ENCODE measurements at regions not wholly inside any gene's neighbourhood (a gene's known extent, or its start where the extent isn't known, plus 50 kb on each side); places are given as distances from the start of the nearest gene placed in this dataset.

DNA sequence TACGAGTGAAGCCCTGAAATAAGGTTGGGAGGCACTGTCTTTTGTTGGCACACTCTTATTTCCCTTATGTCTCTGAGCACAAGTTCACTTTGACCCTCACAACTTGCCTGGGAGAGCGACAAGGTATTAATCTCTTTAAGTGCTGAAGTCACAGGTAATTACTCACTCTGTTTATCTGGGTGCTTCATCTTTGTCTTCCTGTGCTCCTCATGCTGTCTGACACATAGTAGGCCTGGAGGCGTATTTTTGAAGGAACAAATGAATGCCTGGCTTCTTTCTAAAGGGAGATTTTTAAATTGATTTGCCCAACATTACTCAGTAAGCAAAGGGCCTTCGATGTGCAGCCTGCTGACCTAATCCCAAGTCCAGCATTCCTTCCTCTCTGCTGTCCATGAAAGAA, 507.1 kb upstream of the TNP1 start:
- TF ChIP-seq POLR2A (IDR thresholded peaks at IDR 0.05), result no peak
- TF ChIP-seq, protein P1, sequence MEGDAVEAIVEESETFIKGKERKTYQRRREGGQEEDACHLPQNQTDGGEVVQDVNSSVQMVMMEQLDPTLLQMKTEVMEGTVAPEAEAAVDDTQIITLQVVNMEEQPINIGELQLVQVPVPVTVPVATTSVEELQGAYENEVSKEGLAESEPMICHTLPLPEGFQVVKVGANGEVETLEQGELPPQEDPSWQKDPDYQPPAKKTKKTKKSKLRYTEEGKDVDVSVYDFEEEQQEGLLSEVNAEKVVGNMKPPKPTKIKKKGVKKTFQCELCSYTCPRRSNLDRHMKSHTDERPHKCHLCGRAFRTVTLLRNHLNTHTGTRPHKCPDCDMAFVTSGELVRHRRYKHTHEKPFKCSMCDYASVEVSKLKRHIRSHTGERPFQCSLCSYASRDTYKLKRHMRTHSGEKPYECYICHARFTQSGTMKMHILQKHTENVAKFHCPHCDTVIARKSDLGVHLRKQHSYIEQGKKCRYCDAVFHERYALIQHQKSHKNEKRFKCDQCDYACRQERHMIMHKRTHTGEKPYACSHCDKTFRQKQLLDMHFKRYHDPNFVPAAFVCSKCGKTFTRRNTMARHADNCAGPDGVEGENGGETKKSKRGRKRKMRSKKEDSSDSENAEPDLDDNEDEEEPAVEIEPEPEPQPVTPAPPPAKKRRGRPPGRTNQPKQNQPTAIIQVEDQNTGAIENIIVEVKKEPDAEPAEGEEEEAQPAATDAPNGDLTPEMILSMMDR (IDR thresholded peaks at IDR 0.05), result no peak
- TF ChIP-seq POLR2AphosphoS5 (IDR thresholded peaks at IDR 0.05), result no peak
- intact Hi-C loops (cut with DNase I), result no loop called here
- H3K4me1 ChIP-seq (replicated peaks), result peaks cover 2% of the 10 kb centered on the region
- no peaks in the 10 kb centered on the region for H3K27me3 ChIP-seq (replicated peaks; ENCODE audit: insufficient read depth)
- H3K4me3 ChIP-seq, result no peak overlapping the region
- H3K27ac ChIP-seq, result no peak overlapping the region
- H3K36me3 ChIP-seq, result no peaks in the 10 kb centered on the region
- WGBS, result 67% methylated on average over 4 of the region's 4 CpGs
- H3K9me3 ChIP-seq, result no peaks in the 10 kb centered on the region
- no peak for DNase-seq (ENCODE audit: low spot score)

- no peak overlapping the region for H3K27ac ChIP-seq
- intact Hi-C loops (cut with DNase I), result no loop called here
- no peak for DNase-seq (ENCODE audit: low spot score)
- TF ChIP-seq POLR2AphosphoS5 (IDR thresholded peaks at IDR 0.05) (no peak), POLR2A (IDR thresholded peaks at IDR 0.05) (no peak)
- TF ChIP-seq, protein P1 (IDR thresholded peaks at IDR 0.05), result no peak
- no peaks in the 10 kb centered on the region for H3K27me3 ChIP-seq (replicated peaks; ENCODE audit: insufficient read depth)
- no peaks in the 10 kb centered on the region for H3K36me3 ChIP-seq
- no peak overlapping the region for H3K4me3 ChIP-seq
- no peaks in the 10 kb centered on the region for H3K9me3 ChIP-seq
- peaks cover 2% of the 10 kb centered on the region for H3K4me1 ChIP-seq (replicated peaks)
- 85% methylated on average over 4 of the region's 4 CpGs for WGBS
These were observed 506.5 kb upstream of the TNP1 start for GRCh38 chr2:217366266-217366895.

DNA sequence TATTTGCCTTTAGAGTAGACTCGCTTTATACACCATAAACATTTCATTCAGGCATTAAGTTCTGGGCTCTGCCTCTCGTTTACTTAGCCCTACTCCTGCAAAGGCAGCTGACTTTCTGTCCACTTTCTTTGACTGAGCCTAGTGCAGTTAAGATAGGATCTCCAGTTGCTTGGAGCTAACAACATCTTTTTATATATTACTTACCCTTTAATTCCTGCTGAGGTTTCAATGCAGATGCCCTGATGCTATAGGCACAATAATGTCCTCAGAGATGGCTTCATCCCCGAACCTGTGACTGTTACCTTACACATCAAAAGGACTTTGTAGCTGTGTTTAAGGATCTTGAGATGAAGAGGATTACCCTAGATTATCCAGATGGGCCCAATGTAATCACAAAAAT, 505.8 kb upstream of the TNP1 start:
- Histone ChIP-seq H3K27ac (no peak overlapping the region), H3K27me3 (replicated peaks; ENCODE audit: insufficient read depth) (no peaks in the 10 kb centered on the region), H3K4me1 (replicated peaks) (peaks cover 2% of the 10 kb centered on the region), H3K9me3 (no peaks in the 10 kb centered on the region), H3K36me3 (no peaks in the 10 kb centered on the region), H3K4me3 (no peak overlapping the region)
- DNase-seq (ENCODE audit: low spot score), result no peak
- WGBS, result 77% methylated on average over 3 of the region's 3 CpGs
- intact Hi-C loops (cut with DNase I), result no loop called here
- TF ChIP-seq POLR2A (IDR thresholded peaks at IDR 0.05) (no peak), POLR2AphosphoS5 (IDR thresholded peaks at IDR 0.05) (no peak)
- TF ChIP-seq, protein P1 (IDR thresholded peaks at IDR 0.05), result no peak

GRCh38 chr2:217364224-217364623, 504.4 kb upstream of the TNP1 start:
- Histone ChIP-seq H3K9me3 (no peaks in the 10 kb centered on the region), H3K4me3 (no peak overlapping the region), H3K4me1 (replicated peaks) (peaks cover 5% of the 10 kb centered on the region), H3K27me3 (replicated peaks; ENCODE audit: insufficient read depth) (no peaks in the 10 kb centered on the region), H3K27ac (no peak overlapping the region), H3K36me3 (no peaks in the 10 kb centered on the region)
- TF ChIP-seq POLR2A (IDR thresholded peaks at IDR 0.05) (no peak), POLR2AphosphoS5 (IDR thresholded peaks at IDR 0.05) (no peak)
- TF ChIP-seq, protein P1 (IDR thresholded peaks at IDR 0.05), result no peak
- intact Hi-C loops (cut with DNase I), result loop anchor here (5.0 kb wide), 1 partner anchor 112 kb away; no protein-coding TSS in a partner anchor
- no peak for DNase-seq (ENCODE audit: low spot score)

DNA sequence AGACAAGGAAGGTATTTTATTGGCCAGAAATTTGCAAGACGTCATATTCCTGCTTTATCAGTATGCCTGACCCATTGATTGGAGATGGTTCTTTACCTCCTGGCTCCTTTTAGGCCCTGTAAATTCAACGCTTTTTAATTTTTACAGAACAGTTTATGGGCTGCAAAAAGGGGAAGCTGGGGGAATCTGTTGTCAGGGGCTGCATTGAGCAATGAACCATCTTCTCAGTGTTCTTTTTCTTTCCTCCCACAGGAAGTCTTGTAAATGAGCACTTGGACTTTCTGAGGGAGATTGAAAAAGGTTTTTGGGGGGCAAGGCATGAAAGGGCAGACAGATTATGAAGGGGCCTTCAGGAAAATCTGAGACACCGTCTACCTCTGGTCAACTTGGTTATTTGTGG, 503.6 kb upstream of the TNP1 start:
- Histone ChIP-seq H3K27me3 (replicated peaks; ENCODE audit: insufficient read depth) (no peaks in the 10 kb centered on the region), H3K9me3 (no peaks in the 10 kb centered on the region), H3K4me3 (no peak overlapping the region), H3K36me3 (no peaks in the 10 kb centered on the region), H3K4me1 (replicated peaks) (peaks cover 5% of the 10 kb centered on the region), H3K27ac (no peak overlapping the region)
- no peak for DNase-seq (ENCODE audit: low spot score)
- 88% methylated on average over 3 of the region's 3 CpGs for WGBS
- intact Hi-C loops (cut with DNase I), result loop anchor here (5.0 kb wide), 1 partner anchor 111 kb away; no protein-coding TSS in a partner anchor
- TF ChIP-seq POLR2AphosphoS5 (IDR thresholded peaks at IDR 0.05), result no peak
- no peak for TF ChIP-seq POLR2A (IDR thresholded peaks at IDR 0.05)
- TF ChIP-seq, protein P1 (IDR thresholded peaks at IDR 0.05), result no peak

Data from prostate gland (tissue), 2 donors.